NCI-H446 (cell line): ENCODE measurements at regions not wholly inside any gene's neighbourhood (a gene's known extent, or its start where the extent isn't known, plus 50 kb on each side); places are given as distances from the start of the nearest gene placed in this dataset.
"Not testable (repeated sequence)": the region's sequence is repeated elsewhere in the genome, so short reads cannot be mapped to it uniquely, and the experiment has no call there.

Experiments
- DNase-seq, 2 experiments: peaks; one replicate each; lab custom pipeline; 2025; lab: John Stamatoyannopoulos, UW

- DNase-seq = no peak
Measured at GRCh38 chr7:49611951-49612350, 161.5 kb upstream of the VWC2 start.

DNA sequence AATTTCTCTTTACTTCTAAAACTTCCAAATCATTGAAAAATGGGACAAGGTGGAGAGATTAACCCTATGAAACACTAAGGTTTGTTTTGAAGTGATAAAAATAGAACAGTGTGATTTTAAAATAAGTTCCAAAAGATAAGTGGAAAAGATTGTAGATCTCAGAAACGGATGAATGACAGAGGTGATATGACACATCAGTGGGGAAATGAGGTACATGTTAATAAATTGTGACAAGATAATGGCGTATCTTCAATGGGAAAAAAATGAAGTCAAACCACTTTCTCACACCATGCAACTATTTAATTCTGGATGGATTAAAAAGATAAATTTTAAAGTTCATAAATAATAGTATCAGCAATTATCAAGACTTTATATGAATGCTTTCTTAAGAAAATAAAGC is 159.7 kb upstream of the VWC2 start:
- DNase-seq = no peak

DNA sequence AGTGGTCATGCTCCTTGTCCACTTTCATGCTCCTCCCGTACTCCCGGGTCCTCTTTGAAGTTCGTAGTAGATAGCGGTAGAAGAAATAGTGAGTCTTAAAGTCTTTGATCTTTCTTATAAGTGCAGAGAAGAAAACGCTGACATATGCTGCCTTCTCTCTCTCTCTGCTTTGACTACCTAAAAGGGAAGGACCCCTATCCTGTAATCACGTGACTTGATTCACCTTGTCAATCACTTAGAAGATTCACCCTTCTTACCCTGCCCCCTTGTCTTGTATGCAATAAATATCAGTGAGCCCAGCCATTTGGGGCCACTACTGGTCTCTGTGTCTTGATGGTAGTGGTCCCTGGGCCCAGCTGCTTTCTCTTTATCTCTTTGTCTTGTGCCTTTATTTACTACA is 158.5 kb upstream of the VWC2 start:
- DNase-seq = not testable (repeated sequence)

- no peak for DNase-seq
Measured at GRCh38 chr7:49618028-49618427, 155.4 kb upstream of the VWC2 start.

DNA sequence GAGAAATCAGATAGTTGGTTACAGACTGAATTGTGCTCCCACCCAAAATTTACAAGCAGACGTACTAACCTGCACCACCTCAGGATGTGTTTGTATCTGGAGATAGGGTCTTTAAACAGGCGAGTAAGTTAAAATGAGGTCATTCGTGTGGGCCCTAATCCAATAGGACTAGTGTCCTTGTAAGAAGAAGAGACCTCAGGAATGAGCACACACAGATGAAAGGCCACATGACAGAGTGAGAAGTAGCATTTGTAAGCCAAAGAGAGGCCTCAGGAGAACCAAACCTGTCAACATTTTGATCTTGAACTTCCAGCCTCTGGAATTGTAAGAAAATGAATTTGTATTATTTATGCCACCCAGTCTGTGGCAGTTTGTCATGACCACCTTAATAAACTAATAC is 149.5 kb upstream of the VWC2 start:
- no peak for DNase-seq

DNA sequence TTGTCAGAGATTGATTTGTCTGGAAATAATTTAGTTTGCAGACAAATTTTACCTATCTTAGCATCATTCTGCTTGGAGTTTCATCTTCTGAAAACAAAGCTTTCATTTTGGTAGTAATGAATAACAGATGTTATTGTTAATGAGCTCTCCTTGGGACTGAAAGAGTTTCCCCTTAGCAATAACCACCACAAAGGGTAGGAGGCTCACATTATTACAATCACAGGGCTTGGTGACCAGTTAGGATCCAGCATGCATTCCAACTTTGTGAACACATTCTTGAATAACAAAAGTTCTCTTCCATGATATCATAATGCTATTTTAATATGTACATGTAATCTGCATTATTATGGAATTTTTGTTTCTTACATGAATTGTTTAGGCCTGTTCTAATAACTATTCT is 148.8 kb upstream of the VWC2 start:
- no peak for DNase-seq

GRCh38 chr7:49630513-49630912 is 142.9 kb upstream of the VWC2 start:
- DNase-seq = no peak

GRCh38 chr7:49631071-49631815 is 142.2 kb upstream of the VWC2 start:
- peak in 1 of 2 experiments; percentile 51 for DNase-seq

- DNase-seq = peak in 1 of 2 experiments; percentile 69
Measured at GRCh38 chr7:49631960-49632359, 141.5 kb upstream of the VWC2 start.

- peak in 1 of 2 experiments; percentile 59 for DNase-seq
Measured at GRCh38 chr7:49635800-49636199, 137.6 kb upstream of the VWC2 start.

- DNase-seq = no peak
Measured at GRCh38 chr7:49636400-49636799, 137.0 kb upstream of the VWC2 start.

- DNase-seq = no peak
Measured at GRCh38 chr7:49638166-49638565, 135.3 kb upstream of the VWC2 start.

DNA sequence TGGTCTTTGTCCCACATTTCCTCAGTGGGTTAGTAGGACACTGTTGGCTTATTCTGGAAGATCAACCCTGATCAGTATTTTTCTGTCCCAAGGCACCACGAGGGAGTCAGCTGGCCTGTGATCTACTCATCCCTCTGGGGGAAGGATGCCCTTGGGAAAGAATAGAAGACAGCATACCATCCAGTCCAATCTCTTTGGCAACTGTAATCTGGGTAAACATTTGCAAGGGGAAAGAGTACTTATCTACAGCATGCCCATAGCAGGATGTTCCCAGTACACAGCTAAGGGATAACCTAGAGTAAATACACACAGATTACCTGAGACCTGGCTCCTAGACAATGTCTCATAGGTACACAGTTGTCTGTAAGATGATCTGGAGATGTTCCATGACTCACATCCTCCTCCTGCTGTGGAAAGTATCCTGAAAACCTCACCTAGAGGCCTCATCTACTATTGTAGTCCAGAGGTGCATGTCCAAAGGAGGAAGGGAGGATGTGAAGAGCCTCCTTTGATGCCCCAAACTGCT is 134.3 kb upstream of the VWC2 start:
- no peak for DNase-seq

- no peak for DNase-seq
Measured at GRCh38 chr7:49639808-49640207, 133.6 kb upstream of the VWC2 start.

DNA sequence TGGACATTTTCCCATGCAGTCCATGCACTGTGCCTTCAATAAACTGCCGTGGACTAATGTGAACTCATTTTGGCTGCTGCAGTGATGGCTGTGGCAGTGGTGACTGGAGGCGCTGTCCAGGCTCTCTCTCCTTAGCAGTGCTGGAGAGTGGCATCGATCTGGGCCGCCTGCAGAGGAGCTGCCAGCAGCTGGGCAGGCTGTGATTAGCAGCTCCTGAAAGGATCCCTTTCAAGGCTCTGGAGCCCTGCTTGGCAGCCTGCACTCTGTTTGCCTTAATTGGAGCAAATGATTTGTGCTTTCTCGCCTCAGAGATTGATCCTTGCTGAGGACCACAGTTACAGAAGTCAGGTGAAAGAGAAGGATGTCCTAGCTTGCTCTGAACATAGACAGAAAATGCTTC is 130.1 kb upstream of the VWC2 start:
- DNase-seq = peak; percentile 25 to 56

DNA sequence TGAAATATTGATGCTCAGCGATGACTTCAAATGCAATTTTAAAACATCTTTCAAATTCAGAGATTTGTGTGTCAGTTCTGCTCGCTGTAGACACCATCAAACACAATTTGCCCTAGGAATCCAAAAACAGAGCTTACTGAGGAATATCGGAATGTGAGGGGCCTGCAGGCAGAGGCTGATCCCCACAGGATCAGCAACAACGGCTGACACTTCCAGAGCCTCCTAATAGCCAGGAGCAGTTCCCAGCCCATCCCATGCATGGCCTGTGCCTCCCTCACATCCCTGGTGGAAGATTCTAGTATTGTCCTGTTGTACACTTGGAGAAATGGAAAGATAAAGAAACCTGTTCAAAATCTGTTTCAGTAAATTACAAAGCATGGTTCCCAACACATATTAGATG is 129.7 kb upstream of the VWC2 start:
- DNase-seq = no peak

DNA sequence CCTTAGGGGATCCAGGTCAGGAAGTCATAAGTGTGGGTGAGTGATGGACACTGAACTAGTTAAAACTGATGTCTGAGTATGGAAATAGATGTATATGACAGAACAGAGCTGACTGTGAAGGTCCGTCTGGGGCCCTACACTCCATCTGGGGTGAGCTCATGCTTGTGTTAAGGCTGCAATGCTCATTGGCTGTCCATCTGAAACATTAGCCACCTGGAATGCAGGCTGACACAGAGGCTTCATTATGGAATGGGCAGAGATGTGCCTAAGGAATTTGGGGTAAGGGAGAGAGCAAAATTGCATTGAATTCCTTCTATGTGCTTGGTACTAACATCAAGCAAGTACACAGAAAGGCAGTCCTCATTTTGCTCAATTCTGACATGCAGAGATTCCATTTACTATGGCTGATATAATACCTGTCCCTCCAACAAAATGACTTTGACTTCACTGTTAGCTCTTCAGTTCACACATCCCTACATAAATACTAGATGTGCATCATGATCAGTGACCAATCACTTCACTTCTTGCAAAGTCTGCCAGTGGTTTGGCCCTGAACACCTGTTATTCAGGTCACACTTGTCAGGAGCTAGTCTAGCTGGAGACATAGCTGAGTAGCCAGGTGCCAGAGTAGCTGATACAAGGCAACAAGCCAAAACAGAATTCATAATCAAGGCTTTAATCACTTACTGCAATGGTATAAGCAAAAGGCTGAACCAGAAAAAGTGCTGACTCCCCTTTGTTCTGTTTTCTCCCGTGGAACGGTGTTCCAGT is 128.9 kb upstream of the VWC2 start:
- DNase-seq = no peak

- no peak for DNase-seq
Measured at GRCh38 chr7:49645296-49645695, 128.1 kb upstream of the VWC2 start.

DNA sequence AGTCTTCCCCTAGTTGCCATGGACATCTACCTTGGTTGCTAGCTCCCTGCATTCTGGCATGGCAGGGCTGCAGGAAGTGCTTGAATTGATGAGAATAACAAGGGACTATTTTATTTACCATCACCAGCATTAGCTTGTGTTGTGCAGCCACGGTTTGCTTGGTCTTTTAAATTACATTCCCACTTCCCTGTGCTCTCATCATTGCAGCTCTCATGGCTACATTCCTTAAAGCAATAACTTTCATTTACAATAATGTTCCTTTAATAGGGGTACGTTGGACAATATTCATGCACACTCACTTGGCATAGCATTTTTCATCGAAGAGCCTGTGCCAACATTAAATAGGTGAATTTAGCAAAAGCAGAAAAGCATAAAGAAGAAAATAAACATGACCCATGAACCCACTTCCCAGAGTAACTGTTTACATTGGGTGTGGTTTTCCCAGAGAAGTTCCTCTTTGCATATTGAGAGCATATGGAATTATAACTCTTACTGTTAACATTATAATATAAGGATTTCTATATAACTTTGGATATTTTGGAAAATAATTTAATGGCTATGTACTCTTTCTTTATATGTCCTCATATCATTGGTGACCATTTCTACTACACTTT is 113.2 kb upstream of the VWC2 start:
- no peak for DNase-seq

GRCh38 chr7:49660976-49661375 is 112.5 kb upstream of the VWC2 start:
- DNase-seq = no peak

GRCh38 chr7:49665963-49666362 is 107.5 kb upstream of the VWC2 start:
- DNase-seq = not testable (repeated sequence)

DNA sequence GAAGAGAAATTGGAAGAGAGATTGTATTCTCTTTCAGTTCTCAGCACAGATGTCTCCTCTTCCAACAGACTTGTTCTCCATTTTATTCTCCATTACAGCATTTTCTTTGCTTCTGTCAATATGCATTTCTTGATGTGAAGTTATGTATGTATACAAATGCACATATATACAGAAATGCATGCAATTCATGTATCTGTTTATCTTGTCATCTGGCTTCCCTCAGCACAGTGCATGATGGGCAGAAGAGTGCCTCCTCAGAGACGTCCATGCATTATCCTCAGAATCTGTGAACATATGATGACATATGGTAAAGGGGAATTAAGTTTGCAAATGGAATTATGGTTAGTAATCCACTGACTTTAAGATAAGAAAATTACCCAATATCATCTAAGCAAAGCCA is 106.7 kb upstream of the VWC2 start:
- DNase-seq = no peak

- DNase-seq = no peak
Measured at GRCh38 chr7:49669285-49669684, 104.2 kb upstream of the VWC2 start.
